Adrenal gland (tissue), 9 donors: ENCODE measurements at regions not wholly inside any gene's neighbourhood (a gene's known extent, or its start where the extent isn't known, plus 50 kb on each side); places are given as distances from the start of the nearest gene placed in this dataset.

Source experiments
- DNase-seq, 7 donors: peaks; one replicate each; pipeline ENCODE4 v3.0.0-alpha.2; 2019 to 2020
- H3K27ac ChIP-seq, 5 donors: fragments of 200-600 bp; sonication (generic) in 4 of 5; 1 replicate in 3 of 5; 2 replicates in 2 of 5; pipeline versions ENCODE4 v1.5.1 to v1.8.0; 2016 to 2020; ENCODE audit warnings: mild to moderate bottlenecking in 1 of 5
- H3K27me3 ChIP-seq: fragments of 200-600 bp; 2 replicates; pipeline ENCODE4 v1.8.0; 2021
- H3K36me3 ChIP-seq, 2 donors: fragments of 200-600 bp; replicated peaks in 1 of 2; 1 replicate in 1 of 2; 2 replicates in 1 of 2; pipeline versions ENCODE4 v1.5.1 to v1.8.0; 2018 to 2022
- H3K4me1 ChIP-seq, 2 donors: fragments of 200-600 bp; replicated peaks in 1 of 2; 1 replicate in 1 of 2; 2 replicates in 1 of 2; pipeline versions ENCODE4 v1.5.1 to v1.8.0; 2018 to 2021
- H3K4me3 ChIP-seq, 4 donors: fragments of 200-600 bp; sonication (generic) in 3 of 4; one replicate each; pipeline ENCODE4 v1.5.1; 2016 to 2018
- H3K9me3 ChIP-seq, 3 donors: fragments of 200-600 bp; sonication (generic) in 1 of 3; replicated peaks in 1 of 3; 1 replicate in 2 of 3; 2 replicates in 1 of 3; pipeline versions ENCODE4 v1.5.1 to v1.8.0; 2016 to 2021
- POLR2A ChIP-seq, 2 donors: fragments of 450-650 bp; IDR thresholded peaks; one replicate each; pipeline ENCODE4 v1.6.1; 2017; ENCODE audit warnings: antibody characterized with exemption in 2 of 2, mild to moderate bottlenecking in 2 of 2, moderate library complexity in 1 of 2
- WGBS, 4 donors: extraction: QIAGEN DNeasy Blood & Tissue Kit in 2 of 4; methylation state at CpG; one replicate each; pipeline versions ENCODE4 v1.1.5 to v1.1.7; 2013 to 2017; 5-methylcytosine and 5-hydroxymethylcytosine counted together
- intact Hi-C, 2 donors: fragments of 100-400 bp; cut with DNase I; formaldehyde crosslinking; loops; one replicate each; pipeline versions ENCODE4 v1.14.1 to v1.15.0; 2022 to 2023
- TF ChIP-seq, protein P1 (sequence below), 6 experiments: fragments of 450-650 bp in 4 of 6; fragments of 200-600 bp in 2 of 6; sonication (generic) in 1 of 6; IDR thresholded peaks; 1 replicate in 5 of 6; 2 replicates in 1 of 6; pipeline versions ENCODE4 v1.5.1 to v1.8.0; 2016 to 2021; ENCODE audit warnings: antibody characterized with exemption in 6 of 6, mild to moderate bottlenecking in 2 of 6, moderate library complexity in 1 of 6
- donor health status: healthy with polysubstance abuse.
- donor health status: Bipolar disorder and iron deficiency.
- donor health status: DM: yes; HTN: yes; CAD: no.
- donor health status: DM: no; HTN: no; CAD: no.
- donor health status: DM: no; HTN: no; CAD: no.

- intact Hi-C loops, result no loop called here
- no peak for TF ChIP-seq POLR2A (IDR thresholded peaks at IDR 0.05)
- no peak for DNase-seq
- no peaks in the 10 kb centered on the region for H3K27me3 ChIP-seq
- H3K36me3 ChIP-seq, result no peaks in the 10 kb centered on the region
- H3K9me3 ChIP-seq, result no peaks in the 10 kb centered on the region
- WGBS, 4 donors, result 94 to 100% (median 96%) methylated on average over 1 of the region's 1 CpG
- no peak overlapping the region for H3K27ac ChIP-seq
- peaks cover 0 to 20% of the 10 kb centered on the region in 2 donors for H3K4me1 ChIP-seq
- no peak overlapping the region for H3K4me3 ChIP-seq
Measured at GRCh38 chr1:59172693-59173092, 124.2 kb upstream of the FGGY start.

DNA sequence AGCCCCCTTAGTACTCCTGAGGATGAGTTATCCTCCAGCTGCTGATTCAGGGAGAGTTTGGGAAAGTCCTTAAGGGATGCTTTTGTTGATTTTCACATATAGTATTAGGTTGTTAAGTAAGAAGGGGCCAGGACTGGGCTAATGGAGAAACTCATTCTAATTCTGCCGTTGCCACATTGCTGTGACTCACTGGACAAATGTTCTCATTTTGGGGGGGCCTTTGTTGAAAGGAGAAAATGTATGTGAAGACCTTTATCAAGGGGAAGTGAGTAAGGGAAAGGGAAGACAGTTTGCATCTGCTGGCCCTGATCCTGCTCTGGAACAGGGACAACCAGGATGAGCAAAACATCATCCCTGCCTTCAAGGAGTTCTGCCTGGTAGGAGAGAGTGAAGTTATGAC lies 123.2 kb upstream of the FGGY start:
- no peaks in the 10 kb centered on the region for H3K27me3 ChIP-seq
- intact Hi-C loops, result no loop called here
- no peak for TF ChIP-seq POLR2A (IDR thresholded peaks at IDR 0.05)
- WGBS, 4 donors, result 54 to 74% (median 62%) methylated on average over 1 of the region's 1 CpG
- no peaks in the 10 kb centered on the region for H3K36me3 ChIP-seq
- DNase-seq, result no peak
- no peak overlapping the region for H3K27ac ChIP-seq
- H3K4me3 ChIP-seq, result no peak overlapping the region
- no peaks in the 10 kb centered on the region for H3K9me3 ChIP-seq
- peaks cover 0 to 20% of the 10 kb centered on the region in 2 donors for H3K4me1 ChIP-seq

GRCh38 chr1:59176471-59176870 lies 120.4 kb upstream of the FGGY start:
- Histone ChIP-seq H3K27ac (no peak overlapping the region), H3K27me3 (no peaks in the 10 kb centered on the region), H3K4me1 (peaks cover 0 to 28% of the 10 kb centered on the region in 2 donors), H3K4me3 (no peak overlapping the region), H3K9me3 (no peaks in the 10 kb centered on the region), H3K36me3 (no peaks in the 10 kb centered on the region)
- WGBS, 4 donors, result 93 to 96% (median 94%) methylated on average over 3 of the region's 3 CpGs
- intact Hi-C loops, result no loop called here
- DNase-seq, result no peak
- TF ChIP-seq POLR2A (IDR thresholded peaks at IDR 0.05), result no peak
- TF ChIP-seq, protein P1, sequence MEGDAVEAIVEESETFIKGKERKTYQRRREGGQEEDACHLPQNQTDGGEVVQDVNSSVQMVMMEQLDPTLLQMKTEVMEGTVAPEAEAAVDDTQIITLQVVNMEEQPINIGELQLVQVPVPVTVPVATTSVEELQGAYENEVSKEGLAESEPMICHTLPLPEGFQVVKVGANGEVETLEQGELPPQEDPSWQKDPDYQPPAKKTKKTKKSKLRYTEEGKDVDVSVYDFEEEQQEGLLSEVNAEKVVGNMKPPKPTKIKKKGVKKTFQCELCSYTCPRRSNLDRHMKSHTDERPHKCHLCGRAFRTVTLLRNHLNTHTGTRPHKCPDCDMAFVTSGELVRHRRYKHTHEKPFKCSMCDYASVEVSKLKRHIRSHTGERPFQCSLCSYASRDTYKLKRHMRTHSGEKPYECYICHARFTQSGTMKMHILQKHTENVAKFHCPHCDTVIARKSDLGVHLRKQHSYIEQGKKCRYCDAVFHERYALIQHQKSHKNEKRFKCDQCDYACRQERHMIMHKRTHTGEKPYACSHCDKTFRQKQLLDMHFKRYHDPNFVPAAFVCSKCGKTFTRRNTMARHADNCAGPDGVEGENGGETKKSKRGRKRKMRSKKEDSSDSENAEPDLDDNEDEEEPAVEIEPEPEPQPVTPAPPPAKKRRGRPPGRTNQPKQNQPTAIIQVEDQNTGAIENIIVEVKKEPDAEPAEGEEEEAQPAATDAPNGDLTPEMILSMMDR (IDR thresholded peaks at IDR 0.05), result no peak

DNA sequence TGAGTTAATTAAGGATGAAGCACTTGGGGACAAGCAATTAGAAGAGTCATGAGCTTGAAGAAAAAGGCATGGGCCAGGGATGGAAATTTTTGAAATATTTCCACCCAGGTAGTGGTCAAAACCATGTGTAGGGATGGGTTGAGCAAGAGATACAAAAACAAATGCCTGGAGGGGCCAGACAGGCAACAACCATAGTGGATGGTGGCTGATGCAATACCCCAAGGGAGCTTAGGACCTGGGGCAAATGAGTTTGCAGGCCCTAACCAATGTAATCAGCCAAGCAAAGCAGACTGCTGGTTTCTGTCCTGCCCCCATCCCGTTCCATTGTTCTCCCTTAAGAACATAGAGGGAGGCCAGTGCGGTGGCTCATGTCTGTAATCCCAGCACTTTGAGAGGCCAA lies 119.1 kb upstream of the FGGY start:
- Histone ChIP-seq H3K4me1 (peaks cover 0 to 21% of the 10 kb centered on the region in 2 donors), H3K4me3 (no peak overlapping the region), H3K27me3 (no peaks in the 10 kb centered on the region), H3K9me3 (no peaks in the 10 kb centered on the region), H3K27ac (peak overlapping the region in 2 of 5 donors; percentile 32 to 56), H3K36me3 (no peaks in the 10 kb centered on the region)
- TF ChIP-seq, protein P1 (IDR thresholded peaks at IDR 0.05), result no peak
- no peak for TF ChIP-seq POLR2A (IDR thresholded peaks at IDR 0.05)
- intact Hi-C loops, result no loop called here
- no peak for DNase-seq
- WGBS, 4 donors, result 89 to 100% (median 94%) methylated on average over 2 of the region's 2 CpGs

DNA sequence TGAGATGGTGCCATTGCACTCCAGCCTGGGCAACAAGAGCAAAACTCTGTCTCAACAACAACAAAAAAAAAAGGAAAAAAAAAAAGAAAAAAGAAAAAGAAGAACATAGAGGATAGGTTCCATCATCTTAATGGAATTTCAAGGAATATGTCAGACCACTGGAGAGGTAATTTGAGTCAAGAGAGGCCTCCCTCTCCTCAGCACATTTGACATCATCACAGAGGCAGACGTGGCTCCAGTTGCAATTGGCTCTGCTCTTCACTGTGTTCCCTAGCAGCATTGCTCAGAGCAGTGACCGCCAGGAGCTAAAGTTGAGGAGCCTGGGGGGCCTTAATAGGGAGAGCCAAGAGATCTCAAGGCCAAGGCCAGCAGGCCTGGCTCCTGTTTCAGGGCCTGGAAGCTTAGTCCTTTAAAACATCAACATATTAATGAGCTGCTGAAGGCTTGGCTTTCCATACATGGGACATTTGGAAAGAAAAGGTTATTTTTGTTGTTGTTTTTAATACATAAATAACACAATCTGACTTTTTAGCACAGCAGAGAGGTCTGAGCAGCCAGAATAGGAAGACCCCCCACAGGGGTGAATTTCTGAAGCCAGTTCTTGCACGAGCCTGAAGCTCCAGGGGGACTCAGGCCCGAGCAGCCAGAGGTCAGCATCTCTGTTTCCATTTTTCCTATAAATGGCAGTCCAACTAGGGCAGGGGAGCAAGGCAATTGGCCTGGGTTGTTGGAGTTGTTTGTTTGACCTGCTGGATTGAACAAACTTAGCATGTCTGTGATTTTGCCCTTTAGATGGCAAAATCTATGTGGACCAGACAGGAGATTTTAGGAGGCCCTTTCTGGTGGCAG lies 118.3 kb upstream of the FGGY start:
- intact Hi-C loops, result no loop called here
- Histone ChIP-seq H3K27ac (peak overlapping the region in 2 of 5 donors; percentile 32 to 56), H3K27me3 (no peaks in the 10 kb centered on the region), H3K4me3 (no peak overlapping the region), H3K9me3 (no peaks in the 10 kb centered on the region), H3K4me1 (peaks cover 0 to 21% of the 10 kb centered on the region in 2 donors), H3K36me3 (no peaks in the 10 kb centered on the region)
- TF ChIP-seq, protein P1 (IDR thresholded peaks at IDR 0.05), result no peak
- TF ChIP-seq POLR2A (IDR thresholded peaks at IDR 0.05), result no peak
- WGBS, 4 donors, result 54 to 69% (median 57%) methylated on average over 4 of the region's 4 CpGs
- DNase-seq, result peak in 6 of 7 donors; percentile 41 to 77 (median 52)
